IPS-18c (cell line): ENCODE measurements at regions not wholly inside any gene's neighbourhood (a gene's known extent, or its start where the extent isn't known, plus 50 kb on each side); places are given as distances from the start of the nearest gene placed in this dataset.
"Not testable (repeated sequence)": the region's sequence is repeated elsewhere in the genome, so short reads cannot be mapped to it uniquely, and the experiment has no call there.

Source experiments
- H3K4me3 ChIP-seq: 2 replicates; pipeline ENCODE4 v1.7.0; 2013; ENCODE audit warnings: low read depth, mild to moderate bottlenecking, low read length, moderate library complexity; ENCODE audit not compliant: insufficient read depth
- H3K9me3 ChIP-seq: one replicate; pipeline ENCODE4 v1.6.1; 2013; ENCODE audit warnings: mild to moderate bottlenecking, low read length, moderate library complexity; ENCODE audit not compliant: control insufficient read depth, insufficient read depth

GRCh38 chr6:120282005-120282404 is 932.4 kb upstream of the MAN1A1 start:
- H3K9me3 ChIP-seq, result no peaks in the 10 kb centered on the region
- no peak overlapping the region for H3K4me3 ChIP-seq

DNA sequence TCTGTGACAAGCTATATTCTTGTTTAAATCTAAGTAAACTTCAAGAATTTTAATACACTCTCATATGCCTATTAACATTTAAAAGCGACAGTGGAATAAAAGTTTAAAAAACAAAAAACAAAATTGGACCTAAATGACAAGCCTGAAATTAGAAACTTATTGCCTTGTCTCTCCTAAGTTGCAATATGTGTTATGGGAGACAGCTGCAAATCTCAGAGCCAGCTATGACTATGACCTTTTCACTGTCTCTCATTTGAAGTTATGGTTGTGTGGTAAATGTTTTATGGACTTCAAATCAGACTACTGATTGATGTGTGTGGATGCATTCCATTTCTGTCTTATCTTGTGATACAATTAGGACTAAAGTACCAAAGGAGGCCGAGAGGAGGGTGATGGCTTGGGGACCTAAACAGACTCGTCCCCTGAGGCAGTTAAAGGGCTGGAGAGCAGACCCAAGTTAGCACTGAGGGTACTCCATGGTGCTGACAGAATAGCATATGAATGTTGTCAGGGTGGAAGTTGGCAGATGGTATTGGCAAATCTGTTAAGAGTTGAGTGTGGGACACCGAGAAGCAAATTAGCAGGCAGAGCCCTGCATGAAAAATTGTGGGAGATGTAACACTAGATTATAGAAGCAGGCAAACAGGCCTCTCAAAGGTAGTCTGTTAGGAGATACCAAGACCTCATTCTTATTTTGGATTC is 930.1 kb upstream of the MAN1A1 start:
- no peak overlapping the region for H3K4me3 ChIP-seq

GRCh38 chr6:120278689-120279396 is 929.3 kb upstream of the MAN1A1 start:
- Histone ChIP-seq H3K9me3 (no peaks in the 10 kb centered on the region), H3K4me3 (no peak overlapping the region)

More for the DNA sequence above, 930.1 kb upstream of the MAN1A1 start:
- no peaks in the 10 kb centered on the region for H3K9me3 ChIP-seq

- Histone ChIP-seq H3K4me3 (no peak overlapping the region), H3K9me3 (no peaks in the 10 kb centered on the region)
Measured at GRCh38 chr6:120274547-120274946, 925.0 kb upstream of the MAN1A1 start.

DNA sequence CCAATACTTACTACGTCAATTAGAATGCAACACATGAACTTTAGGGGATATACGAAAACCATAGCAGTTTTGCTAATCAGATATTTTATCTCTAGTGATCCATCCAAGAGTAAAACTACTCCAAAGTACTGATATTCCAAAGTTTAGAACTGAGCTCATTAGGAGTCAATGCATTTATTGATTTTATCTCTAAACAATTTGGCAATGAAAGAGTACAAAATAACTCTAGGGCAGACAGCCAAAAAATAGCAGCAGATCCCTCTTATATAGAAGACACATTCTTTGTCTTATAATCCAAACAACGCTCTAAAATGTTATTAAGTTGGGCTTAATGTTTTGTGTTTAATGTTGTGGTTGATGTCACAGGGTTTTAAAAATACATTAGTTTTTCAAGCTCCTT is 923.9 kb upstream of the MAN1A1 start:
- no peak overlapping the region for H3K4me3 ChIP-seq
- H3K9me3 ChIP-seq, result peaks cover 2% of the 10 kb centered on the region

DNA sequence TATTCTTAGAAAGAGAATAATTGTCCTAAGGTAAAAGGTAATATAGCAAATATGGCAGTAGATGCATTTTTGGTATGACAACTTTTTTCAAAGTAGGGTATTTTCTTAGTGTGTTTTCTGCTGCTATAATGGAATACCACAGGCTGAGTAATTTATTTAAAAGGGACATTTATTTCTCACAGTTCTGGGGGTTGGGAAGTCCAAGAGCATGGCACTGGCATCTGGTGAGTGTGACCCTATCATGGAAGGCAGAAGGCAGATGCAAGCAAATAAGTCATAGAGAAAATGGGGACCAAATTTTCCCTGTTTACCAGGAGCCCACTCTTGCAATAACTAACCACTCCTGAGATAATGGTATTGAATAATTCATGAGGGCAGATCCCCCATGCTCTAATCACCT is 922.5 kb upstream of the MAN1A1 start:
- Histone ChIP-seq H3K9me3 (peaks cover 2% of the 10 kb centered on the region), H3K4me3 (no peak overlapping the region)

DNA sequence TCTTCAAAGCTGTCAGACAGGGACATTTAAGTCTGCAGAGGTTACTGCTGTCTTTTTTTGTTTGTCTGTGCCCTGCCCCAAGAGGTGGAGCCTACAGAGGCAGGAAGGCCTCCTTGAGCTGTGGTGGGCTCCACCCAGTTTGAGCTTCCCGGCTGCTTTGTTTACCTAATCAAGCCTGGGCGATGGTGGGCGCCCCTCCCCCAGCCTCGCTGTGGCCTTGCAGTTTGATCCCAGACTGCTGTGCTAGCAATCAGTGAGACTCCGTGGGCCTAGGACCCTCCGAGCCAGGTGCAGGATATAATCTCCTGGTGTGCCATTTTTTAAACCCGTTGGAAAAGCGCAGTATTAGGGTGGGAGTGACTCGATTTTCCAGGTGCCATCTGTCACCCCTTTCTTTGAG is 918.7 kb upstream of the MAN1A1 start:
- H3K9me3 ChIP-seq, H3K4me3 ChIP-seq: not testable (repeated sequence)

GRCh38 chr6:120262354-120262753 is 912.8 kb upstream of the MAN1A1 start:
- H3K9me3 ChIP-seq, result no peaks in the 10 kb centered on the region
- H3K4me3 ChIP-seq, result no peak overlapping the region

DNA sequence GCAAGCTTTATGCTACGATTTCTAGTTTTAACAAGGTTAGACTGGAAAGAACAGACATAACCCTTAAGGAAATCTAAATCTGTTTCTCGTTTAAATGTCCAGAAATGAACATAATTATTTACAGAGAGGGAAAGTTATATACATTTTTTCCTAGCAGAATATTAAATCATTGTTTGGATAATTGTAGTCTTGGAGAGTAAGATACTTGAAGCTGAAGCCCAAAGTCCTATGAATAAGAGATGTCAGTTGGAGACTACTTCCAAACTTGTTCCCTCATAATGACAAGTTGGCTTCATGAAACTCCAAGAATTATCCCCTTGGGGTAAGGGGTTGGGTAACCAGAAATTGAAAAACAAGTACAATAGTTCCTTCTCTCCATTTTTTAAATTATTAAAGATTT is 911.1 kb upstream of the MAN1A1 start:
- no peaks in the 10 kb centered on the region for H3K9me3 ChIP-seq
- H3K4me3 ChIP-seq, result no peak overlapping the region

GRCh38 chr6:120254651-120255050 is 905.1 kb upstream of the MAN1A1 start:
- H3K4me3 ChIP-seq, result no peak overlapping the region
- H3K9me3 ChIP-seq, result no peaks in the 10 kb centered on the region

DNA sequence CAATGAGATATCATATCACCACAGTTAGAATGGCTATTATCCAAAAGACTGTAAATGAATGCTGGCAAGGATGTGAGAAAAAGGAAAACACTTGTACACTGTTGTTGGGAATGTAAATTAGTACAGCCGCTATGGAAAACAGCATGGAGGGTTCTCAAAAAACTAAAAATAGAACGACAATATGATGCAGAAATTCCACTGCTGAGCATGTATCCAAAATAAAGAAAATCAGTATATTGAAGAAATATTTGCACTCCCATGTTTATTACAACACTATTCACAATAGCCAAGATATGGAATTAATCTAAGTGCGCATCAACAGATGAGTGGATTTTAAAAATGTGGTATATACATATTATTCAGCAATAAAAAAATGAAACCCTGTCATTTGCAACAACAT is 898.9 kb upstream of the MAN1A1 start:
- H3K4me3 ChIP-seq, result no peak overlapping the region

DNA sequence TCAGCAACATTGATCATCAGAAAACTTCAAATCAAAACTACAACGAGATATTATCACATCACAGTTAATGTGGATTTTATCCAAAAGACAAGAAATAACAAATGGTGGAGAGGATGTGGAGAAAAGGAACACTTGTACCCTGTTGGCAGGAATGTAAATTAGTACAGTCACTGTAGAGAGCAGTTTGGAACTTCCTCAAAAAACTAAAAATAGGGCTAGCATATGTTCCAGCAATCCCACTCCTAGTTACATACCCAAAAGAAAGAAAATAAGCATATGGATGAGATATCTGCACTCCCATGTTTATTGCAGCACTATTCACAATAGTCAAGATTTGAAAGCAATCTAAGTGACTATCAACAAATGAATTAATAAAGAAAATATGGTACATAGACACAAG is 887.7 kb upstream of the MAN1A1 start:
- no peaks in the 10 kb centered on the region for H3K9me3 ChIP-seq

More for the DNA sequence above, 898.9 kb upstream of the MAN1A1 start:
- no peaks in the 10 kb centered on the region for H3K9me3 ChIP-seq

GRCh38 chr6:120230008-120230407 is 880.4 kb upstream of the MAN1A1 start:
- no peak overlapping the region for H3K4me3 ChIP-seq
- H3K9me3 ChIP-seq, result peaks cover 2% of the 10 kb centered on the region

More for the DNA sequence above, 887.7 kb upstream of the MAN1A1 start:
- H3K4me3 ChIP-seq, result no peak overlapping the region

DNA sequence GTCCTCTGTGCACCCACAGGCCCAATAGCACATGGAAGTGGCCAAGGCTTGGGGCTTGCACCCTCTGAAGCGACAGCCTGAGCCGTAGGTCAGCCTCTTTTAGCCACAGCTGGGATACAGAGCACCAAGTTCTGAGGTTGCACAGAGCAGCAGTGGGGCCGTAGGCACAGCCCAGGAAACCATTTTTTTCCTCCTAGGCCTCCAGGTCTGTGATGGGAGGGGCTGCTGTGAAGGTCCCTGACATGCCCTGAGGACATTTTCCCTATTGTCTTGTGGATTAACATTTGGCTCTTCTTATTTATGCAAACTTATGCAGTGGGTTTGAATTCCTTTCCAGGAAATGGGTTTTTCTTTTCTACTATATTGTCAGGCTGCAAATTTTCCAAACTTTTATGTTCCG is 878.7 kb upstream of the MAN1A1 start:
- Histone ChIP-seq H3K9me3 (peaks cover 2% of the 10 kb centered on the region), H3K4me3 (no peak overlapping the region; the same call in 1 of the 2 replicates)

DNA sequence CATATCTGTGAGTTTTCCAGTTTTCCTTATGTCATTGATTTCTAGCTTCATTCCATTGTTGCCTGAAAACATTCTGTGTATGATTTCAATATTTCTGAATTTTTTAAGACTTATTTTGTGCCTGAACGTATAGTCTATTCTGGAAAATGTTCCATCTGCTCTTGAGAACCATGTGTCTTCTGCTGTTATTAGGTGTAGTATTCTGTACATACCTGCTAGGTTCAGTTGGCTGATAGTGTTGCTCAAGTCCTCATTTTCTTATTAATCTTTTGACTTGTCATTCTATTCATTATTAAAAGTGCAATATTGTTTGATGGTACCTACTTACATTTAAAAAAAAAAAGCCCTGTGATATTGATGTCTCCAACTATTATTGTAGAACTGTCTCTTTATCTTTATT is 869.8 kb upstream of the MAN1A1 start:
- Histone ChIP-seq H3K9me3 (no peaks in the 10 kb centered on the region), H3K4me3 (no peak overlapping the region)

- Histone ChIP-seq H3K4me3 (no peak overlapping the region), H3K9me3 (peaks cover 2% of the 10 kb centered on the region)
Measured at GRCh38 chr6:120214088-120214499, 864.5 kb upstream of the MAN1A1 start.

DNA sequence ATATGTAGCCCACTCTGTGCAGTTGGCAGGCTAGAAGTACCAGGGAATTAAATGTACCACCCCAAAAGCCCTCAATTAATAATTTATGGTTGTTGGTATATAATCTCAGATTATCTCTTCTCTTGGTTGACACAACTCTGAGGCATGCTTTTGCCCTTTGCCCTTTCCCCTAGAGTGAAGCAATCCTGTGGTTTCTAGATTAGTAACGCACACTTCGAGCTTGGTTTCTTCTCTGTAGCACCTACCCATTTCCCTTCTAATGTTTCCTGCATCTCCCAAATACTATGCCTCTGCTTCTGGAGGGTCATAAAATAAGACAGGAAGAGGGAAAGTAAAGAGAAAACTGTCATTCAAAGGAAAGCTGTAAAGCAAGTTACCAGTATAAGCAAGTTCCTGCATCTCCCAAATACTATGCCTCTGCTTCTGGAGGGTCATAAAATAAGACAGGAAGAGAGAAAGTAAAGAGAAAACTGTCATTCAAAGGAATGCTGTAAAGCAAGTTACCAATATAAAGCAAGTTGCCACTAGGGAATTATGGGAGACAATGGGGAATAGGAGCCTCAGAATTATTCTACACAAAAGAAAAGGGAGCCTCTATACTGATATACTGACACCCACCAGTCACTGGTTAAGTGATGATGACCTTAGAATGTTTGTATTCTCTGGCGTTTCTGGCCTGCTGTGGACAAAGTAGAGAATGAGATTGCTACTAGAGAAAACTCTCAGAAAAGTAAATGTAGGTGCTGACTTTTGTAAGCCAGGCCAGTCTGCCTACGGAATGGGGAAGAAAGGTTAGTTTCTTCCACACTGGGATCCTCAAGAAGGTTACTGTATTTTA is 862.6 kb upstream of the MAN1A1 start:
- H3K4me3 ChIP-seq, result no peak overlapping the region
- H3K9me3 ChIP-seq, result peaks cover 2% of the 10 kb centered on the region

GRCh38 chr6:120202878-120203277 is 853.3 kb upstream of the MAN1A1 start:
- Histone ChIP-seq H3K9me3 (no peaks in the 10 kb centered on the region), H3K4me3 (no peak overlapping the region)
